ENCODE measurements at regions not wholly inside any gene's neighbourhood (a gene's known extent, or its start where the extent isn't known, plus 50 kb on each side); places are given as distances from the start of the nearest gene placed in this dataset.
"Not testable (repeated sequence)": the region's sequence is repeated elsewhere in the genome, so short reads cannot be mapped to it uniquely, and the experiment has no call there.

- DNase-seq = peak in 1 of 3 donors; percentile 42
Measured at GRCh38 chr6:15183979-15184378, 61.9 kb upstream of the JARID2 start.

GRCh38 chr6:15184441-15184861 lies 61.4 kb upstream of the JARID2 start:
- peak in 1 of 3 donors; percentile 42 for DNase-seq

GRCh38 chr6:15185111-15185510 lies 60.8 kb upstream of the JARID2 start:
- DNase-seq = not testable (repeated sequence)

- peak; percentile 77 to 78 (median 78) for DNase-seq
Measured at GRCh38 chr6:15193451-15193850, 52.4 kb upstream of the JARID2 start.

- peak; percentile 62 to 70 (median 65) for DNase-seq
Measured at GRCh38 chr6:15194453-15194852, 51.4 kb upstream of the JARID2 start.
